HCT116 (cell line): ENCODE measurements at regions not wholly inside any gene's neighbourhood (a gene's known extent, or its start where the extent isn't known, plus 50 kb on each side); places are given as distances from the start of the nearest gene placed in this dataset.

ENCODE experiments used
- CTCF ChIP-seq, 3 experiments: fragments of 200-600 bp in 1 of 3; sonication (generic) in 1 of 3; IDR thresholded peaks in 2 of 3; conservative IDR thresholded peaks in 1 of 3; 2 replicates each; pipeline ENCODE4 v1.5.1; 2012 to 2017; ENCODE audit warnings: low read depth in 2 of 3, low read length in 2 of 3, antibody characterized with exemption in 1 of 3, borderline replicate concordance in 1 of 3, control low read depth in 1 of 3, mild to moderate bottlenecking in 1 of 3, mixed read lengths in 1 of 3, mixed run types in 1 of 3, moderate library complexity in 1 of 3; ENCODE audit not compliant: insufficient read depth in 1 of 3
- POLR2A ChIP-seq: IDR thresholded peaks from 2 replicates; pipeline ENCODE4 v1.7.0; 2011; ENCODE audit warnings: borderline replicate concordance; ENCODE audit not compliant: insufficient read depth, insufficient read length; ENCODE audit errors: extremely low read depth

- no peak for TF ChIP-seq POLR2A
- no peak for TF ChIP-seq CTCF (IDR thresholded peaks at IDR 0.05 in 2 of 3, conservative IDR thresholded peaks at IDR 0.05 in 1 of 3; ENCODE audit: borderline replicate concordance in 1 of 3, insufficient read depth in 1 of 3, low read depth in 2 of 3, low read length in 2 of 3)
These were observed 118.1 kb upstream of the DTNA start for GRCh38 chr18:34591920-34592444.
